ENCODE measurements at regions not wholly inside any gene's neighbourhood (a gene's known extent, or its start where the extent isn't known, plus 50 kb on each side); places are given as distances from the start of the nearest gene placed in this dataset.

DNA sequence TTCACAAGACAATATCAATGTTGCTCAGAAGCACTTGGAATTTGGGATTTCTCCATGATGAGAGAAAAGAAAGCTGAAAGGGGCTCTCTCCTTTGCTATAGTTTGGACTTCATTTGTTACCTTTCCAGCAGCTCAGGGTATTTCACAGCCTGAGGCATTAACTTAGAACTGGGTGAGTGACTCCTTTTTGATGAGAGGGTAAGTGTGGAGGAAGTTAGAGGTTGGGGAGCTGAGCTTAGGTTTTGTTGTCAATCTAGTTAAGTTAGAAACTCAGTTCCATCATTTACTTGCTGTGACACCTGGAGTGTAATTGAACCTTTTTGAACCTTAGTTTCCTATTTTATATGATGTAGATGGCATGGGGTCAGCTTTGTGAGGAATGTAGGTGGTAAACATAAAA is 359.1 kb downstream of the PDCD6IP start:
- TF ChIP-seq CTCF (IDR thresholded peaks at IDR 0.05; ENCODE audit: insufficient read depth, low read length) (no peak), POLR2AphosphoS5 (IDR thresholded peaks at IDR 0.05; ENCODE audit: low read depth) (no peak)

Data from HL-60 (cell line).